ENCODE measurements at regions not wholly inside any gene's neighbourhood (a gene's known extent, or its start where the extent isn't known, plus 50 kb on each side); places are given as distances from the start of the nearest gene placed in this dataset.

DNA sequence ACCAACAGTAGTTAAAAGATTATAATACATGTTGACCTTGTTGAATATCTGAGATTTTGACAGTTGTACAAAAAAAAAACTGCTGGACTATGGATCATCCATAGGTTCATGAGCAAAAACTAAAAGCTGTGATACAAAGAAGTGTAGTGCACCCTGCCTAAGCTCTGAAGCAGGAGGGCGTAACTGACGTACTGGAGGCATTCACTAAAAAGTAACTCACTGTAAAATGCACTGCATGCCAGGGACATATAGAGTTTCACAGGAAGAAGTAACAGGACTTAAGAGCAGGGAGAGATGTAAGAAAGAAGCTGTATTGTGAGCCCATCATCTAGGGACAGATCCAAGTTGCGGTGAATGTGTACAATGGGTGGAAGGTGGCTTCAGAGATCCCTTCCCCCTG, 177.9 kb downstream of the IRS2 start:
- no peak overlapping the region for H3K27ac ChIP-seq

DNA sequence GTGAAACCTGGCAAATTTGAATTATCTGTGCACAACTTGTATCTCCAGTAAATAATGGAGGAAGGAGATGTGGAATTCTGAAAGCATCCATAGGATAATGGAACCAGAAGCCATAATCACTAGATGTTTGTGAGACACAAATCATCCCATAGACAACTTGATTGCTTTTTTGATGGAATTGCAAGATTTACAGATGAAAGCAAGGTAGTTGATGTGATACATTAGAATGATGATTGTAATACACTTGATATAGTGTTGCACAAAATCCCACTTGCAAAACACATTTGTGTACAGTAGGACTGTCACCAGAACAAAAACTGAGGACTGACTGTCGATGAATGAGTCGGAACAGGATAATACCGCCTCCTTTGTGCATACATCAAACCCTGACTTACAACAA, 178.3 kb downstream of the IRS2 start:
- DNase-seq = no peak
- H3K36me3 ChIP-seq = no peaks in the 10 kb centered on the region
- no peaks in the 10 kb centered on the region for H3K4me1 ChIP-seq
- no peak overlapping the region for H3K4me3 ChIP-seq
- 0 out of 2 replicates have a peak, but pooled peaks cover 3% of the 10 kb centered on the region for H3K27me3 ChIP-seq
- H3K9me3 ChIP-seq (replicated peaks) = no peaks in the 10 kb centered on the region
- no peak overlapping the region for H3K27ac ChIP-seq

More for the DNA sequence above, 177.9 kb downstream of the IRS2 start:
- Histone ChIP-seq H3K36me3 (no peaks in the 10 kb centered on the region), H3K27me3 (0 out of 2 replicates have a peak, but pooled peaks cover 3% of the 10 kb centered on the region), H3K4me1 (no peaks in the 10 kb centered on the region), H3K9me3 (replicated peaks) (no peaks in the 10 kb centered on the region), H3K4me3 (no peak overlapping the region)
- no peak for DNase-seq

DNA sequence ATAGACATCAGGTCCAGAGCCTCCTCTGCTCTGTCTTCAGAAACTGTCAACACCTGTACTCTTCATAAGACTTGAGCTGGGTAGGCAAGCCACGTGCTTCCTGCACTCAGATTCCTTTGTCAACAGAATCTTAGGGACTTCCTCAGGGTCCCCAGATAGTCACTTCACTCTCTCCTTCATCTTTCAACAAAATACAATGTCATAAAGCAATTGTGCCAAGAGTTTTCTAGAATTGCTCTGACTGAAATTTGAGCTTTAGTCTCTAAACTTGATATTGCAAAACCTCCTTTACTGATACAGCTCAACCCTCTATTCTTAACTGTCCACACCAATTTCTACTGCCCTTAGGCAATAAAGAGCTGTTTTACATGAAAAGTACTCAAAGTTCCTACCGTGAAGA, 179.9 kb downstream of the IRS2 start:
- Histone ChIP-seq H3K4me1 (no peaks in the 10 kb centered on the region), H3K27me3 (0 out of 2 replicates have a peak, but pooled peaks cover 2% of the 10 kb centered on the region), H3K27ac (no peak overlapping the region), H3K4me3 (no peak overlapping the region), H3K9me3 (replicated peaks) (no peaks in the 10 kb centered on the region), H3K36me3 (no peaks in the 10 kb centered on the region)
- DNase-seq = no peak

DNA sequence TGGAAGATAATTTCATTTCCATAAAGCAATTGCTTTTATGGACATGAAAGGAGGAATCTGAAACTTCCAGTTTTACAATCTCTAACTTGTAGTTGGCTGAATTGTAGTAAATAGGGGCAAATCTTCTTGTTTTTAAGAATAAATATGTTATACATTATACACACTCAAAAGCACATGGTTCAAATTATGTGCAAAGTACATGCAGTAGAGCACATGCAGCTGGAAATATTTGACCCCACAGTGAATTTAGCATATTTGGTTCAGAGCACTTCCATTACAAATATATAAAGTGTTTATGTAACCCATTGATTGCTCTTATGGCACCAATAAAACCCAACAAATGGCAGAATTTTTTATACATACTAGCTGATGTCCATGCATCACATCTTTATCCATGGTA, 180.5 kb downstream of the IRS2 start:
- H3K36me3 ChIP-seq = no peaks in the 10 kb centered on the region
- H3K9me3 ChIP-seq (replicated peaks) = no peaks in the 10 kb centered on the region
- H3K4me3 ChIP-seq = no peak overlapping the region
- no peak for DNase-seq
- H3K4me1 ChIP-seq = no peaks in the 10 kb centered on the region
- H3K27me3 ChIP-seq = no peaks in the 10 kb centered on the region
- H3K27ac ChIP-seq = no peak overlapping the region

DNA sequence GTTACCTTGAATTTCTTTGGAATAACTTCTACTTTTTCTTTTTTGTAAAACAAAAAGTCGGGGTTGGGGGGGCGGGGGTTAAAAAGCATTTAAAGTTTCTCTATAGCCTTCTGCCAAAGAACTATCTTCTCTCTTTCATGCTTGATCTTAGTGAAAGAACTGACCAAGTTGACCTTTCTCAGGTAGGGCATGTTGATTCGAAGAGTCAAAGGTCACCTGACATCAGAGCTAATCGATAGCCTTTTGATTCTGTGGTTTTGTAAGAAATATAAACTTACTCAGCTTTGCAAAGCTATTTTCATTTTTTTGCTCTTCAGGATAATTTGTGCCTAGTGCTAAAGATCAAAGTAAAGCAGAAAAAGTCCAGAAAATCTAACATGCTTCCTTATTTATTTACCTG, 181.5 kb downstream of the IRS2 start:
- no peaks in the 10 kb centered on the region for H3K36me3 ChIP-seq
- H3K27ac ChIP-seq = no peak overlapping the region
- no peaks in the 10 kb centered on the region for H3K9me3 ChIP-seq (replicated peaks)
- no peaks in the 10 kb centered on the region for H3K4me1 ChIP-seq
- DNase-seq = no peak
- no peak overlapping the region for H3K4me3 ChIP-seq
- H3K27me3 ChIP-seq = no peaks in the 10 kb centered on the region

DNA sequence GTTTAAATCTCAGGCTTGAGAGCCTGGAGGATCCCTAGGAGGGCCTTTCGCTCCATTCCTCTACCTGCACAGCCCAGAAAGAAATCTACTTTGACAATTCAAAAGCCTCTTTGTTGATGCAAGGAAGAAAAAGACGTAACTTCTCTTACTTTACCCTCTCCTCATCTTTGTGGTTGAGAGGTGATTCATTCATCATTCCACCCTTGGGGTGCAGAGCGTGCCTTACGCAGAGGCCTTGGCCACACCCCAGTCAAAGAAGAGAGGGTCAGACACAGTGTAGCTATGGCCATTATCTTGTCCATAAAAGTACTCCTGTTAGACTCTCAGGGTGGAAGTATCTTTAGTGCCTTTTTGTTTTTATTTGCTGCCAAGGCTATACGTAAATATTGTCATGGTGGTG, 184.0 kb downstream of the IRS2 start:
- no peak overlapping the region for H3K4me3 ChIP-seq
- H3K27ac ChIP-seq = no peak overlapping the region
- no peaks in the 10 kb centered on the region for H3K9me3 ChIP-seq (replicated peaks)
- H3K4me1 ChIP-seq = no peaks in the 10 kb centered on the region
- H3K27me3 ChIP-seq = no peaks in the 10 kb centered on the region
- DNase-seq = no peak
- H3K36me3 ChIP-seq = no peaks in the 10 kb centered on the region

DNA sequence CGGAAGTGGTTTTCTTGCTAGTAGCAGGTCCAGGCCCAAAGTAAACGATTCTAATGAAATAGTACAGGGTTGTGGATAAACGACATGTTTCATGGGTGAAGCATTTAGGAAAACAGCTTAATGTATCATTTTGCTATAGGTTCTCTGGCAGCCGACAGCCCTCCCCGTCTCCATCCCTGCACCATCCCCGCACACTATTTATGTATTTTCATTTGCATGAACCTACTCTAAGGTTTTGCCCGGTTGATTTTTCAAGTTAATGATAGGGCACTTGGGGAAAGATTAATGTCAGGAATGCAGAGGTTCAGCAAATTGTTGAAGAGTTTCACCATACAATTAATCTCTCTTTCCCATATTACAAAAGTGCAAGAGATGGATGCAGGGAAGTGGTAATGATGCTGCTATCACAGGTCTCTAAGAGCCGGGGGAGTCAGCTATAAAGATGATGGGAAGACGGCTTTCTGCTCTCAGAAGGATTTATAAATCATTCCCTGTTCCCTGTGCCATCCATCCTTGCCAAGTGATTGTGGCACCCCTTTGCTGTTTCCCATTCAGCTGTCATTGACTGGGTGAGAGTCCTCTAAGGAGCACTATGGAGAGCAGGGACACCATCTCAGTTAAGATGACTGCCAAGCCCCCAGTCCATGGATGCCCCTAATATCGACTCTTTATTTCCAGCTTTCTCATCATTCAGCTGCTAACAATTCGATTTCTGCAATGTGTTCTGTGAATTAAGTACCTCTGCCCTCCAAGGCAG, 186.3 kb downstream of the IRS2 start:
- H3K36me3 ChIP-seq = no peaks in the 10 kb centered on the region
- H3K27ac ChIP-seq = no peak overlapping the region
- no peak overlapping the region for H3K4me3 ChIP-seq
- no peaks in the 10 kb centered on the region for H3K4me1 ChIP-seq
- DNase-seq = no peak
- no peaks in the 10 kb centered on the region for H3K27me3 ChIP-seq
- no peaks in the 10 kb centered on the region for H3K9me3 ChIP-seq (replicated peaks)

DNA sequence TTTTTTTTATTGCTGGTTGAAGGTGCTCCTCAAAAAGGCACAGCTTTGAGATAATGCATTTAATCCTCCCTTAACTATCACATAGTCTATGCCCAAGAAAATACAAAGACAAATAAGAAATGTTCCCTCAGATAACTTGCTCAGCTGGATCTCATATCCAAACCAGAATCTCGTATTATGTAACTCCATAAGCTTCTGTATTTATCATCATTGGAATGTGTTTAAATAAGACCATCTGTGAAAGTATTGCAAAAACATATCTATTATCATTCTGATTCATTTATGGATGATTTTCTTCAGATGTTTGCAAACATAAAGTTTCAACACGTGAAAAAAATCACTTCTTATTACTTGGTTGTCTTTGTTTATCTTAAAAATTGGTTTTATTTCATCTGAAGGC, 190.9 kb downstream of the IRS2 start:
- no peaks in the 10 kb centered on the region for H3K9me3 ChIP-seq (replicated peaks)
- DNase-seq = no peak
- H3K27me3 ChIP-seq = no peaks in the 10 kb centered on the region
- H3K4me3 ChIP-seq = no peak overlapping the region
- no peaks in the 10 kb centered on the region for H3K36me3 ChIP-seq
- H3K27ac ChIP-seq = no peak overlapping the region
- H3K4me1 ChIP-seq = no peaks in the 10 kb centered on the region

DNA sequence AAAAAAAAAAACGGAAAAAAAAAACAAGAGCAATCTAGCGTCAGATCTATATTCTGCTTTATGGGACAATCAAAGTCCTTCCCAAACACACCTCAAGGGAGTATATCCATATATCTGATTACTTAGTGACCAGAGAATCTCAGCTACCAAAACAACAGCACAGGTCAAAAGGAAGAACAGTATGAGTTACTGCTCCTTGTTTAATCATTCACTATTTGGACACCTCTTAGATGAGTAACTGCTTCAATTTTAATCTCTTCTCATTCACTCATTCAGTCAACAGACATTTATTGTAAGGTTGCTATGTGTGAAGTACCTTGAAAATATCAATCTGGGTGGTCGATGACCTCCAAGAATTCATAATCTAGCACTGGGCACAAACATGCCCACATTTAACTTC, 193.2 kb downstream of the IRS2 start:
- DNase-seq = no peak
- Histone ChIP-seq H3K27me3 (no peaks in the 10 kb centered on the region), H3K4me3 (no peak overlapping the region), H3K27ac (no peak overlapping the region), H3K4me1 (no peaks in the 10 kb centered on the region), H3K36me3 (no peaks in the 10 kb centered on the region), H3K9me3 (replicated peaks) (no peaks in the 10 kb centered on the region)

DNA sequence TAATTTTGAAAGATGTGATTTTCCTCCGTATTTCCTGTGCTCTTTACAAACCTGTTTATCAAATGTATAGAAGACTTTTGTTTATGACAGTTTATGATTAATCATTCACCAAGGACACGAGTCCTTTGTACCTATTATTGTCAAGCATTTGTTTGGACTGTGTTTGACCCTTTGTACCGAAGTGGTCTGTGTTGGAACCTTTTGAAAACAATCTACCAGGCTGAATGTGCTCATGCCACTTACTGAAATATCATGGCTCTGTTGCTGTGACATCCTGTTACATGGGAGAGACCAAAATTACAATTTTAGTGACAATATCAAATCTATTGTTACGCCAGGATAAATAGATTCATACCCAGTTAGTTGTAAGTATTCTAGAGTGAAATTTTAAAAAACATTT, 193.6 kb downstream of the IRS2 start:
- H3K27ac ChIP-seq = no peak overlapping the region
- no peak overlapping the region for H3K4me3 ChIP-seq

DNA sequence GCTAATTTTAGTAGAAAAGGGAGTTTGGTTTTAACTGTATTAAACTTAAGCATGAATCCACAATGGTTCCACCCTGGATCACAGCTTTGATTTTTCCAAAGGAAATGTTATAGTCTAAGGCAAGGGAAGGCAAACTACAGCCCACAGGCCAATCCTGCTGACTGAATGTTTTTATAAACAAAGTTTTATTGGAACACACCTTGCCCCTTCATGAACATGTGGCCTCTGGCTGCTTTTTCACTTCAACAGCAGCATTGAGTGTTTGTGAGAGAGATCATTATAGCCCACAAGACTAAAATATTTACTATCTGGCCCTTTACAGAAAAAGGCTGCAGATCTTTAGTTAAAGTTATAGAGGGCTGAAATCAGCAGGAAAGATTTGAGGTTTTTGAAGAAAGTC, 198.7 kb downstream of the IRS2 start:
- no peaks in the 10 kb centered on the region for H3K4me1 ChIP-seq
- no peaks in the 10 kb centered on the region for H3K27me3 ChIP-seq
- H3K27ac ChIP-seq = no peak overlapping the region
- no peak overlapping the region for H3K4me3 ChIP-seq
- no peaks in the 10 kb centered on the region for H3K36me3 ChIP-seq
- DNase-seq = no peak
- H3K9me3 ChIP-seq (replicated peaks) = no peaks in the 10 kb centered on the region

More for the DNA sequence above, 193.6 kb downstream of the IRS2 start:
- Histone ChIP-seq H3K9me3 (replicated peaks) (no peaks in the 10 kb centered on the region), H3K36me3 (no peaks in the 10 kb centered on the region), H3K4me1 (no peaks in the 10 kb centered on the region), H3K27me3 (no peaks in the 10 kb centered on the region)
- DNase-seq = no peak

DNA sequence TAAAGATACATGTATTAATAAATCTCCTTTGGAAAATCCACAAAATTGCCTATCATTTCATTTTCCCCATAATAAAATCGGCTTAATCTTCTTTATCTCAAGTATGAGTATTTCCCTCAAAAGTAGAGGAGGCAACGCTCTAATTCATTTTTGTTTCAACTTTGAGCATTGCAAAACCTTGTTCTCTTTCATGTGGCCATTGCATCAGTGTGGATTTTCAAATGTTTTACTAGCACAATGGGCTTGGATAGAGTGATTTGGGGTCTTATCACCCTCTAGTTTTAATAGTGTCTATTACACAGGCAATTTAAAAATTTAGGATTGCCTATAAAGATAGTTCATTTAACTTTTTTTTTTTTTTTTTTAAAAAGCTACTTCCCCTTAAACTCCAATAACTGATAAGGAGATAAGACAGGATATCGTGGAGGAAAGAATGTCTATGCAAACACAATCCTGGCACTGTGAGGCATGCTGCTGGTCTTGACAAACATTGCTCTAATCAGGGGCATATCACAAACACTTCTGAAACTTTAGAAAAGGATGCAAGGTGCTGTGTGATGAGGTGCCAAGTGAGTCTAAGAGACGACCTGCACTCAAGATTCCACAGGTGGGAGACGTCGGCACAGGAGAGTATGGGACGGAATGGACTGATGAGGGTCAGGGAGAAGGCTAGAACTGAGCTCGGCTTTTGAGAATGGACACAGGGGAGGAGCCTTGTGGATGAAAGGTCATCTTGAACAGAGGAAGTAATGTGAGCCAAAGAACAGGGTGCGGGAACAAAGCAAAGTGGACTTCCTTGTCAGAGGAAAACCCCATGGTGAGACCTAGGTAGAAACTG, 199.7 kb downstream of the IRS2 start:
- no peaks in the 10 kb centered on the region for H3K4me1 ChIP-seq
- H3K27ac ChIP-seq = no peak overlapping the region
- no peaks in the 10 kb centered on the region for H3K27me3 ChIP-seq
- H3K36me3 ChIP-seq = no peaks in the 10 kb centered on the region
- H3K9me3 ChIP-seq (replicated peaks) = no peaks in the 10 kb centered on the region
- no peak overlapping the region for H3K4me3 ChIP-seq
- DNase-seq = no peak

DNA sequence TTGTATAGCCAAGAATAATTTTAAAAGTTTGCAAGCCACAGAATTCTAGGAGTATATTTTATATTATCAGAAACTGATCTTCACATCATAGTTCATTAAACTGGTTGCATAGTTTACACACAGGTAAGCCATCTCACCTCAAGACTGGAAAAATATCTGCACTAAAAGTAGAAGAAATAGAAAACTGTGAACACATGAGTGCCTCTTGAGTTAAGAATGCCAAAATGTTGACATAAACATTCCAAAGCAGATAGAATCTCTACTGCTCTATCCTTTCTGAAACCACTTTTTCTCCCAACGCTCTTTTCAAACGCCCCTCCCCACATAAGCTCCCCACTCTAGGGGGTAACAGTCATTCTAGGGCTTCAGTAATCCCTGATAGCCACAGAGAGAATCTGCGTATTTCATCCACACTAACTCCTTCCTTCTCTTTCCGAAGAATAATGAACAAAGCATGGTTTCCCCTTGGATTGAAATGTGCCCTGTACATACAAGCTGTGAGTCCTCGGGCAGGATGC, 201.5 kb downstream of the IRS2 start:
- DNase-seq = no peak
- no peaks in the 10 kb centered on the region for H3K4me1 ChIP-seq

DNA sequence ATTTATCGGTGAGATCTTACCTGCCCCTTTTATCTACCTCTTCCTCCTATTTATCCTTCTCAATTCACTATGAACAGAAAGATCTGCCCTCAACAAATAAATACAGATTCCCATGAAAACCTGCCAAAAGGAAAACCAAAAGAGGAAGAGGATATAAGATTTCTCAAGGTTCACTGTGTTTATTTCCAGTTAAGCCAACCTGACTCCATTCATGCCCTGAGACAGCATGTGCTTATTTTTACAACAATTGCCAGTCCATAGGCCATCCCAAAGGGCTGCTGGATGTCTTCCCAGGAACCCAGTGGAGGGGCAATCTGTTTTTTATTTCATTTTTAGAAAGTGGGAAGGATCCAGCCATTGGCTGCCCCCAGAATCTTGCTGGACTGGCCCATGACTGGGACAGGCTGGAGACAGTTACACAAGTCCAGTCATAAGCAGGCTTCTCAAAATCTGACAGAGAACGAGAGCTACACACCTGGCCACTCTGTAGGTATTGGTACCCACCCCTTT, 209.1 kb downstream of the IRS2 start:
- Histone ChIP-seq H3K27ac (no peak overlapping the region), H3K4me3 (no peak overlapping the region), H3K4me1 (no peaks in the 10 kb centered on the region), H3K36me3 (no peaks in the 10 kb centered on the region), H3K9me3 (replicated peaks) (no peaks in the 10 kb centered on the region), H3K27me3 (no peaks in the 10 kb centered on the region)
- DNase-seq = no peak

More for the DNA sequence above, 201.5 kb downstream of the IRS2 start:
- H3K36me3 ChIP-seq = no peaks in the 10 kb centered on the region
- no peak overlapping the region for H3K27ac ChIP-seq
- no peak overlapping the region for H3K4me3 ChIP-seq
- no peaks in the 10 kb centered on the region for H3K27me3 ChIP-seq
- no peaks in the 10 kb centered on the region for H3K9me3 ChIP-seq (replicated peaks)

DNA sequence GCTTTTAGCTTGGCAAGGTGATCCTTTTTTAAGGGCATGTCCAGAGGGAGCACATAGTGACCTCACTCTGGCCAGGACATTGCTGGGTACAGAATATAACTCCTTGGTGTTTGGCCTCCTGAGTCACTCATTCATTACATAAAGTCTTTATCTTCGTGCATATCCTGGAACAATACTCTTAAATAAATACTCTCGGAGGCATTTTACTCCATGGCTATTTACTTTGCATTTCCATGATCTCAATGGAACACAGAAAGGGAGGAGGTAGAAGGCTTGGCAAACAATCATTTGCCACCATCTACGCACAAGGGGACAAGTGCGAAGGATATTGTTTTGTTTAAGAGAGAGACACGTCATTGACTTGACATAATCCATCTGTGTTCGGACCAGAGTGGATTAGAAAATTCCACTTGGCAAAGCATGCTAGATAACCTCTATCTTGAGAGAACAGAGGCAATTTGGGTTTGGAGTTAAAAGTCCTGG, 210.0 kb downstream of the IRS2 start:
- Histone ChIP-seq H3K4me1 (no peaks in the 10 kb centered on the region), H3K27me3 (no peaks in the 10 kb centered on the region), H3K36me3 (no peaks in the 10 kb centered on the region), H3K9me3 (replicated peaks) (no peaks in the 10 kb centered on the region), H3K27ac (no peak overlapping the region), H3K4me3 (no peak overlapping the region)
- DNase-seq = no peak
